ENCODE measurements at regions not wholly inside any gene's neighbourhood (a gene's known extent, or its start where the extent isn't known, plus 50 kb on each side); places are given as distances from the start of the nearest gene placed in this dataset.

DNA sequence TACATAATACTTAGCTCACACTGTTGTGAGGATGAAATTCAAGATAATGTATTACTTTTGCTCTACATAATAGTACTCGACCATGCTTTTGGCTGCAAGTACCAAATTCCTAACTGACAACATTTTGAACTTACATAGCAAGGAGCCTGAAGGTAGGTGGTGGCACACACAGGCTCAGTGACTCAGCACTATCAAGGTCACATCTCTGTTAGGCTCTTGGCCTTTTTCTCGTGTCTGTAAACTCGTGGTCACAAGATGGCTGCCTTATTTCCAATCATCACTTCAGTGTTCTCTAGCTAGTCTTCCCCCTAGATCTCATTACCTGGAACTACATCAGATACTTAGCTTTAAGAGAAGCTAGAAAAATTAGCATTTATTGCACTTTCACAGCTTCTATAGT lies 61.4 kb upstream of the ABCB5 start:
- CTCF ChIA-PET: interaction anchor here (1.0 kb wide), 1 partner anchor 44 kb away, joined by 3 read pairs; no protein-coding TSS in a partner anchor
- Mint-ChIP-seq H3K9me3 (no peaks in the 10 kb centered on the region), H3K27me3 (no peaks in the 10 kb centered on the region), H3K27ac (no peak overlapping the region), H3K36me3 (ENCODE audit: low read depth) (no peaks in the 10 kb centered on the region), H3K4me1 (ENCODE audit: low read depth) (no peaks in the 10 kb centered on the region), H3K4me3 (no peak overlapping the region)
- POLR2A ChIA-PET: no interaction called here
- no peak for DNase-seq
- TF ChIP-seq, protein P1, sequence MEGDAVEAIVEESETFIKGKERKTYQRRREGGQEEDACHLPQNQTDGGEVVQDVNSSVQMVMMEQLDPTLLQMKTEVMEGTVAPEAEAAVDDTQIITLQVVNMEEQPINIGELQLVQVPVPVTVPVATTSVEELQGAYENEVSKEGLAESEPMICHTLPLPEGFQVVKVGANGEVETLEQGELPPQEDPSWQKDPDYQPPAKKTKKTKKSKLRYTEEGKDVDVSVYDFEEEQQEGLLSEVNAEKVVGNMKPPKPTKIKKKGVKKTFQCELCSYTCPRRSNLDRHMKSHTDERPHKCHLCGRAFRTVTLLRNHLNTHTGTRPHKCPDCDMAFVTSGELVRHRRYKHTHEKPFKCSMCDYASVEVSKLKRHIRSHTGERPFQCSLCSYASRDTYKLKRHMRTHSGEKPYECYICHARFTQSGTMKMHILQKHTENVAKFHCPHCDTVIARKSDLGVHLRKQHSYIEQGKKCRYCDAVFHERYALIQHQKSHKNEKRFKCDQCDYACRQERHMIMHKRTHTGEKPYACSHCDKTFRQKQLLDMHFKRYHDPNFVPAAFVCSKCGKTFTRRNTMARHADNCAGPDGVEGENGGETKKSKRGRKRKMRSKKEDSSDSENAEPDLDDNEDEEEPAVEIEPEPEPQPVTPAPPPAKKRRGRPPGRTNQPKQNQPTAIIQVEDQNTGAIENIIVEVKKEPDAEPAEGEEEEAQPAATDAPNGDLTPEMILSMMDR (IDR thresholded peaks at IDR 0.05): no peak
- ATAC-seq: no peak
- intact Hi-C loops (cut with micrococcal nuclease): no loop called here

DNA sequence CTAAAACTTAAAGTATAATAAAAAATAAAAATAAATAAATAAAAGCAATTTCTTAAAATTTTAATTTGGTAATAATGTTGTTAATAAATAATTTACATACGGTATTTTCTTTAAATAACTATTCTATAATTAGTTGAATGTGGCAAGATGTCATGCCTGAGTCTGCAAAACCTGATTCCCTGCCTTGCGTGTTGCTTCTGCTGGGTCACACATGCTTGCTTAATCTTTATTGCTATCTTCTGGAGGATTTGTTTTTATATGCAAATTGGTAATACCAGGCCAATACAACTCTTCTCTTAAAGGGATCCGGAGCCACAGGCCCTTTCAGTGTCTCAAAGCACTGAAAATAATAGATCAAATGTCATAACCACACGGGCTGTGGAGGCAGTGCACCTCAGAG lies 59.4 kb upstream of the ABCB5 start:
- Mint-ChIP-seq H3K9me3 (no peaks in the 10 kb centered on the region), H3K27ac (no peak overlapping the region), H3K4me1 (ENCODE audit: low read depth) (no peaks in the 10 kb centered on the region), H3K4me3 (no peak overlapping the region), H3K36me3 (ENCODE audit: low read depth) (no peaks in the 10 kb centered on the region), H3K27me3 (no peaks in the 10 kb centered on the region)
- TF ChIP-seq, protein P1 (IDR thresholded peaks at IDR 0.05): no peak
- POLR2A ChIA-PET: no interaction called here
- DNase-seq (no peak), ATAC-seq (no peak)
- intact Hi-C loops (cut with micrococcal nuclease): no loop called here
- CTCF ChIA-PET: no interaction called here

DNA sequence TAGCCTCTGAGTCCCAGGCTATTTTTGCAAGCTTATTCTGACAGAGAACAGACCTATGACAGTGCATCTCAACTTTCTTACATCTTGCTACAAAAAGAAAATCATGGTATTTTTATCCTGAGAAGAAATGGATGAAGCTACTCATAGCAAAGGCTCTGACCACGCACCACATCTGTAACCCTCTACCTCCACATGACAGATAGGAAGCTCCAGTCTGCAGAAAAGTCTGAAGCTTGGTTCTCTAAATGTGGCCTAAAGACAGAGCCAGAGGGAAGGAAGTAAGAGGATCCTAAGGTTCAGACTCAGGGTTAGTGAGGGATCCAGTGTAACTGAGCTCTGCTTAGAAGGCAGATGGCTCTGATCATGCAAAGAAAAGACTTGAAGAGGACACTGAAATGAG lies 58.4 kb upstream of the ABCB5 start:
- Mint-ChIP-seq H3K9me3 (no peaks in the 10 kb centered on the region), H3K4me3 (no peak overlapping the region), H3K4me1 (ENCODE audit: low read depth) (no peaks in the 10 kb centered on the region), H3K36me3 (ENCODE audit: low read depth) (no peaks in the 10 kb centered on the region), H3K27ac (no peak overlapping the region), H3K27me3 (no peaks in the 10 kb centered on the region)
- no peak for DNase-seq
- CTCF ChIA-PET: no interaction called here
- no peak for ATAC-seq
- intact Hi-C loops (cut with micrococcal nuclease): no loop called here
- TF ChIP-seq, protein P1 (IDR thresholded peaks at IDR 0.05): no peak
- POLR2A ChIA-PET: no interaction called here

DNA sequence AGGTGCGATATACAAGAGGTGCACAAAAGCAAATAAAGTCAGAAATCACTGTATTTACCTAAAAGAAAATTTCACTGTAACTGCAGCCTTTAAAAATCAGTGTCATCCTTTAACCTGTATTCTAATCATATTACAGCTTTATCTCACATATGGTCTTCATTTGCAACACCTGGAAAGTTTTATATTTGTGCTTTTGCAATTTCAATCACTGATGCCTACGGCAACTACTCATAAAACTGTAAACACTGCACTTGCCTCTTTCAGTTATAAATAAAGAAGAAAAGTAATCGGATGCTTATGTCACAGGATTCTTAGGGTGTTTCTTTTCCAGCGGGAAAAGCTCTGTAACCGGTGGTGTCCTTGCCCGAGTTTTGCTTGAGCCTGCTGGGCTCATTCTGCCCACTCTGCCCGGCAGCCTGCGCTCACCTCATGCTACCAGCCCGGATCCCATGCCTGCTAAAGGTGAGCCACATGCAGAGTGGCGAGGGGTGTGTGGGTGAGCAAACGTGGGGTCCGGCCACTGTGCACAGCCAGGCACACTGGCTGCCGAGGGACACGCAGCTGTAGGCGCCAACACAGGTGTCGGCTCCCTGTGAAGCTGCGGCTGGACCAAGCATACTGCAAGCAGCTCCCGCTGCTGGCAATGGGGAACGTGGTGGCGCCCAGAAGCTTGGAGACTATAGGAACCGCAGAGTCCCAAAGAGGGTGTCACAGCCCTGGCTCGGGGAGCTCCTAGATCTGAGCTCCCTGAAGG lies 56.3 kb upstream of the ABCB5 start:
- CTCF ChIA-PET: no interaction called here
- no peak overlapping the region for H3K27ac Mint-ChIP-seq
- no peaks in the 10 kb centered on the region for H3K36me3 Mint-ChIP-seq (ENCODE audit: low read depth)
- no peak overlapping the region for H3K4me3 Mint-ChIP-seq
- intact Hi-C loops (cut with micrococcal nuclease): no loop called here
- POLR2A ChIA-PET: no interaction called here
- DNase-seq: no peak
- ATAC-seq: no peak
- no peaks in the 10 kb centered on the region for H3K27me3 Mint-ChIP-seq
- H3K9me3 Mint-ChIP-seq: no peaks in the 10 kb centered on the region
- TF ChIP-seq, protein P1 (IDR thresholded peaks at IDR 0.05): no peak
- H3K4me1 Mint-ChIP-seq (ENCODE audit: low read depth): no peaks in the 10 kb centered on the region

DNA sequence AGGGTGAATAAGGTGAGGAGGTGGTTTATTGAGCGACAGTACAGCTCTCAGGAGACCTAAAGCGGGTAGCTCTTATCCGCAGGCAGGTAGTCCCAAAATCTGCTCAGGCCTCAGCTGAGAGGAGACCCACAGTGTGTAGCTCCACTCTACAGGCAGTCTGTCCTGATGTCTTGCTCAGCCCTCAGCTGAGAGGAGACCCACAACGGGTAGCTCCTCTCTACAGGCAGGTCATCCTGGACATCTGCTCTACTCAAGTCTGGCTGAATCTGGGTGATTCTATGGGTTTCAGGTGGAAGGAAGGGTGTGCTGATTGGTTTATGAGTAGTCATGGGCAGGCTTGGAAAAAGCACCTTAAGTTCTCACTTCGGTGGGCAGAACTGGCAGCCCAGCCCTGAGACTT lies 55.6 kb upstream of the ABCB5 start:
- intact Hi-C loops (cut with micrococcal nuclease): no loop called here
- TF ChIP-seq, protein P1 (IDR thresholded peaks at IDR 0.05): no peak
- ChIA-PET CTCF (no interaction called here), POLR2A (no interaction called here)
- H3K27ac Mint-ChIP-seq: no peak overlapping the region
- H3K36me3 Mint-ChIP-seq (ENCODE audit: low read depth): no peaks in the 10 kb centered on the region
- no peak overlapping the region for H3K4me3 Mint-ChIP-seq
- no peaks in the 10 kb centered on the region for H3K9me3 Mint-ChIP-seq
- H3K4me1 Mint-ChIP-seq (ENCODE audit: low read depth): no peaks in the 10 kb centered on the region
- no peaks in the 10 kb centered on the region for H3K27me3 Mint-ChIP-seq
- ATAC-seq (no peak), DNase-seq (no peak)
